OCI-LY1 (cell line): ENCODE measurements at regions not wholly inside any gene's neighbourhood (a gene's known extent, or its start where the extent isn't known, plus 50 kb on each side); places are given as distances from the start of the nearest gene placed in this dataset.
"Not testable (repeated sequence)": the region's sequence is repeated elsewhere in the genome, so short reads cannot be mapped to it uniquely, and the experiment has no call there.

Experiments
- H2AFZ ChIP-seq: fragments of 200-600 bp; sonication (generic), shearing (Covaris generic); 2 replicates; pipeline ENCODE4 v1.6.0; 2014; ENCODE audit warnings: antibody characterized with exemption, mild to moderate bottlenecking, low read length
- H3F3A ChIP-seq: fragments of 200-600 bp; sonication (generic), shearing (Covaris generic); 2 replicates; pipeline ENCODE4 v1.6.0; 2014; ENCODE audit warnings: mild to moderate bottlenecking, antibody characterized with exemption, low read length, moderate library complexity; ENCODE audit not compliant: insufficient read depth
- H3K27ac ChIP-seq: fragments of 200-600 bp; sonication (generic); 2 replicates; pipeline ENCODE4 v1.5.1; 2014; ENCODE audit warnings: low read length, mixed run types, mild to moderate bottlenecking, low read depth; ENCODE audit not compliant: poor library complexity, severe bottlenecking
- H3K27me3 ChIP-seq: fragments of 200-600 bp; sonication (generic); 2 replicates; pipeline ENCODE4 v1.6.0; 2014; ENCODE audit warnings: antibody characterized with exemption, mild to moderate bottlenecking, low read length, moderate library complexity; ENCODE audit not compliant: insufficient read depth
- H3K36me3 ChIP-seq: fragments of 200-600 bp; sonication (generic); 2 replicates; pipeline ENCODE4 v1.6.1; 2014; ENCODE audit warnings: mild to moderate bottlenecking, antibody characterized with exemption, low read length, moderate library complexity, mixed read lengths; ENCODE audit not compliant: insufficient read depth
- H3K4me1 ChIP-seq: fragments of 200-600 bp; sonication (generic); 2 replicates; pipeline ENCODE4 v1.5.1; 2014; ENCODE audit warnings: mild to moderate bottlenecking, low read length, moderate library complexity; ENCODE audit not compliant: insufficient read depth, severe bottlenecking
- H3K4me2 ChIP-seq: fragments of 200-600 bp; sonication (generic), shearing (Covaris generic); 2 replicates; pipeline ENCODE4 v1.6.1; 2014; ENCODE audit warnings: low read length
- H3K4me3 ChIP-seq: fragments of 200-600 bp; sonication (generic); 2 replicates; pipeline ENCODE4 v1.5.1; 2014; ENCODE audit warnings: low read length, low read depth, mild to moderate bottlenecking, mixed read lengths; ENCODE audit not compliant: poor library complexity, severe bottlenecking
- H3K79me2 ChIP-seq: fragments of 200-600 bp; shearing (Covaris generic); 2 replicates; pipeline ENCODE4 v1.6.1; 2016; ENCODE audit warnings: mixed run types, low read length, mixed read lengths; ENCODE audit not compliant: insufficient read depth
- H3K9ac ChIP-seq: fragments of 200-600 bp; sonication (generic), shearing (Covaris generic); 2 replicates; pipeline ENCODE4 v1.6.1; 2014; ENCODE audit warnings: mild to moderate bottlenecking, low read length, mixed read lengths
- H3K9me2 ChIP-seq: fragments of 200-600 bp; sonication (generic), shearing (Covaris generic); 2 replicates; pipeline ENCODE4 v1.6.1; 2014; ENCODE audit warnings: low read depth, mild to moderate bottlenecking, low read length, mixed read lengths
- H3K9me3 ChIP-seq: fragments of 200-600 bp; shearing (Covaris generic); 2 replicates; pipeline ENCODE4 v1.6.1; 2014; ENCODE audit warnings: low read length, mixed read lengths
- H4K20me1 ChIP-seq: fragments of 200-600 bp; sonication (generic), shearing (Covaris generic); 2 replicates; pipeline ENCODE4 v1.6.0; 2016; ENCODE audit warnings: mild to moderate bottlenecking, low read length; ENCODE audit not compliant: insufficient read depth
- EZH2 ChIP-seq: fragments of 200-600 bp; sonication (generic), shearing (Covaris generic); IDR thresholded peaks from 2 replicates; pipeline ENCODE4 v1.8.0; 2017; ENCODE audit warnings: borderline replicate concordance, mixed run types, mild to moderate bottlenecking, antibody characterized with exemption, low read length, moderate library complexity, mixed read lengths
- TF ChIP-seq, protein P1 (sequence below): fragments of 200-600 bp; sonication (generic), shearing (Covaris generic); IDR thresholded peaks from 2 replicates; pipeline ENCODE4 v1.5.1; 2017; ENCODE audit warnings: mild to moderate bottlenecking, antibody characterized with exemption, low read length, moderate library complexity, mixed read lengths

DNA sequence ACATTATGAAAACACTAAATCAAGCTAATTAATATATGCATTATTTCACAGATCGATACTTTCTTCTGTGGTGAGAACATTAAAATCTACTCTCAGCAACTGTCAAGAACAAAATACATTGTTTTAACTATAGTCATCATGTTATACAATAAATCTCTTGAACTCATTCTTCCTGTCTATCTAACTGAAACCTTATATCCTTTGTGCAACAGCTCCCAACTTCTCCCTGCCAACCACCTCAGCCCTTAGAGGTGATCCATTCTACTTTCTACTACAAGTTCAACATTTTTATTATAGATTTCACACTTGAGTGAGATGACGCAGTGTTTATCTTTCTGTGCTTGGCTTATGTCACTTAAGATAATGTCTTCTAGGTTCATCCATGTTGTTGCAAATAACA is 535.2 kb upstream of the CRIM1 start:
- Histone ChIP-seq H3K36me3 (no peaks in the 10 kb centered on the region), H2AFZ (no peak overlapping the region), H3K9me3 (no peaks in the 10 kb centered on the region), H3K4me1 (no peaks in the 10 kb centered on the region), H3K27ac (no peak overlapping the region), H3K9me2 (no peaks in the 10 kb centered on the region), H3K9ac (no peak overlapping the region), H3F3A (no peaks in the 10 kb centered on the region), H3K27me3 (no peaks in the 10 kb centered on the region), H3K79me2 (no peaks in the 10 kb centered on the region), H3K4me2 (no peak overlapping the region), H3K4me3 (no peak overlapping the region), H4K20me1 (no peaks in the 10 kb centered on the region)
- TF ChIP-seq, protein P1, sequence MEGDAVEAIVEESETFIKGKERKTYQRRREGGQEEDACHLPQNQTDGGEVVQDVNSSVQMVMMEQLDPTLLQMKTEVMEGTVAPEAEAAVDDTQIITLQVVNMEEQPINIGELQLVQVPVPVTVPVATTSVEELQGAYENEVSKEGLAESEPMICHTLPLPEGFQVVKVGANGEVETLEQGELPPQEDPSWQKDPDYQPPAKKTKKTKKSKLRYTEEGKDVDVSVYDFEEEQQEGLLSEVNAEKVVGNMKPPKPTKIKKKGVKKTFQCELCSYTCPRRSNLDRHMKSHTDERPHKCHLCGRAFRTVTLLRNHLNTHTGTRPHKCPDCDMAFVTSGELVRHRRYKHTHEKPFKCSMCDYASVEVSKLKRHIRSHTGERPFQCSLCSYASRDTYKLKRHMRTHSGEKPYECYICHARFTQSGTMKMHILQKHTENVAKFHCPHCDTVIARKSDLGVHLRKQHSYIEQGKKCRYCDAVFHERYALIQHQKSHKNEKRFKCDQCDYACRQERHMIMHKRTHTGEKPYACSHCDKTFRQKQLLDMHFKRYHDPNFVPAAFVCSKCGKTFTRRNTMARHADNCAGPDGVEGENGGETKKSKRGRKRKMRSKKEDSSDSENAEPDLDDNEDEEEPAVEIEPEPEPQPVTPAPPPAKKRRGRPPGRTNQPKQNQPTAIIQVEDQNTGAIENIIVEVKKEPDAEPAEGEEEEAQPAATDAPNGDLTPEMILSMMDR = no peak
- no peak for TF ChIP-seq EZH2

DNA sequence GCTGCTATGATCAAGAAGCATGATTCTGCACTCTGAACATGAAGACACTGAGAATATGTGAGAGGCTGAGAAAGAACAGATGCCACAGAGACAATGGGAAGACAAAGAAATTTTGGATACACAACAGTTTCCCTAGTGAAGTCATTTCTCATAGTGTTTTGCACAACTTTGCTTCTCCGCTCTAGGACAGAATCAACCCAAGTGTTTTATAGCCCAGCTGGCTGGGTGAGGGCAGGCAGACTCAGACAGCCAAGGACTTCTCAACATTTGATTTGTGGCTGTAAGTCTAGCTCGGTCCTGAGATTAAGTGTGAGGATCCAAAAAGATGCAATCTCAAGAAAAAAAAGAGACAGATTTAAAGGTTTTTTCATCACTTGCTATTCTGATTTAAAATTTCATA is 536.5 kb upstream of the CRIM1 start:
- H3K4me2 ChIP-seq = no peak overlapping the region
- H3K27ac ChIP-seq = no peak overlapping the region
- H3K79me2 ChIP-seq = no peaks in the 10 kb centered on the region
- H3K9me2 ChIP-seq = no peaks in the 10 kb centered on the region
- no peak overlapping the region for H2AFZ ChIP-seq
- no peaks in the 10 kb centered on the region for H3K27me3 ChIP-seq
- no peaks in the 10 kb centered on the region for H3F3A ChIP-seq
- no peaks in the 10 kb centered on the region for H3K4me1 ChIP-seq
- no peak overlapping the region for H3K9ac ChIP-seq
- H3K36me3 ChIP-seq = no peaks in the 10 kb centered on the region
- H3K9me3 ChIP-seq = no peaks in the 10 kb centered on the region
- H3K4me3 ChIP-seq = no peak overlapping the region
- no peaks in the 10 kb centered on the region for H4K20me1 ChIP-seq
- no peak for TF ChIP-seq EZH2
- TF ChIP-seq, protein P1 = no peak

DNA sequence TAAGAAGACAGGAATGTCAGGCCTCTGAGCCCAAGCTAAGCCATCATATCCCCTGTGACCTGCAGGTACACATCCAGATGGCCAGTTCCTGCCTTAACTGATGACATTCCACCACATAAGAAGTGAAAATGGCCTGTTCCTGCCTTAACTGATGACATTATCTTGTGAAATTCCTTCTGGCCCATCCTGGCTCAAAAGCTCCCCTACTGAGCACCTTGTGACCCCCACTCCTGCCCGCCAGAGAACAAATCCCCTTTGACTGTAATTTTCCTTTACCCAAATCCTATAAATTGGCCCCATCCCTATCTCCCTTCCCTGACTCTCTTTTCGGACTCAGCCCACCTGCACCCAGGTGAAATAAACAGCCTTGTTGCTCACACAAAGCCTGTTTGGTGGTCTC is 537.2 kb upstream of the CRIM1 start:
- not testable (repeated sequence) for H3K4me1 ChIP-seq, H4K20me1 ChIP-seq

DNA sequence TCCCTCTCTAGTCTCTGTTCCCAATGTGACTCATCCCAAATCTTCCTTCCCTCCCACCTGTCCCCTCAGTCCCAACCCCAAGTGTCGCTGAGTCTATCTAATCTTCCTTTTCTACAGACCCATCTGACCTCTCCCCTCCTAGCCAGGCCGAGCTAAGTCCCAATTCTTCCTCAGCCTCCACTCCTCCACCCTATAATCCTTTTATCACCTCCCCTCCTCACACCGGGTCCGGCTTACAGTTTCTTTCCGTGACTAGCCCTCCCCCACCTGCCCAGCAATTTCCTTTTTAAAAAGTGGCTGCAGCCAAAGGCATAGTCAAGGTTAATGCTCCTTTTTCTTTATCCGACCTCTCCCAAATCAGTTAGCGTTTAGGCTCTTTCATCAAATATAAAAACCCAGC is 541.0 kb upstream of the CRIM1 start:
- not testable (repeated sequence) for H2AFZ ChIP-seq, H3K4me2 ChIP-seq, H3K27ac ChIP-seq, H3F3A ChIP-seq, H3K9me2 ChIP-seq, H3K79me2 ChIP-seq, H4K20me1 ChIP-seq, H3K4me1 ChIP-seq, H3K4me3 ChIP-seq, H3K27me3 ChIP-seq, H3K36me3 ChIP-seq, H3K9me3 ChIP-seq, H3K9ac ChIP-seq

More for the DNA sequence above, 537.2 kb upstream of the CRIM1 start:
- not testable (repeated sequence) for H3K4me2 ChIP-seq, H3K9me3 ChIP-seq, H2AFZ ChIP-seq, H3K4me3 ChIP-seq, H3K36me3 ChIP-seq, H3K27ac ChIP-seq, H3K9ac ChIP-seq, H3K9me2 ChIP-seq, H3K79me2 ChIP-seq, H3F3A ChIP-seq, H3K27me3 ChIP-seq
